Liver (tissue), 8 donors: ENCODE measurements at regions not wholly inside any gene's neighbourhood (a gene's known extent, or its start where the extent isn't known, plus 50 kb on each side); places are given as distances from the start of the nearest gene placed in this dataset.

ENCODE experiments used
- DNase-seq: peaks from one replicate; pipeline ENCODE4 v3.0.0-alpha.2; 2017; ENCODE audit warnings: low spot score
- H3K27ac ChIP-seq, 2 donors: one replicate each; pipeline ENCODE4 v1.7.0; 2013; ENCODE audit warnings: inconsistent platforms in 2 of 2, low read length in 2 of 2, control low read depth in 1 of 2, low read depth in 1 of 2, mild to moderate bottlenecking in 1 of 2
- H3K27me3 ChIP-seq, 4 donors: one replicate each; pipeline versions ENCODE4 v1.6.1 to v1.7.0; 2013; ENCODE audit warnings: low read length in 3 of 4, inconsistent platforms in 1 of 4, mild to moderate bottlenecking in 1 of 4, moderate library complexity in 1 of 4; ENCODE audit not compliant: control insufficient read depth in 4 of 4, insufficient read depth in 4 of 4
- H3K36me3 ChIP-seq, 4 donors: one replicate each; pipeline versions ENCODE4 v1.6.1 to v1.7.0; 2013; ENCODE audit warnings: low read length in 3 of 4, mild to moderate bottlenecking in 3 of 4, low read depth in 1 of 4, moderate library complexity in 1 of 4; ENCODE audit not compliant: control insufficient read depth in 4 of 4, insufficient read depth in 3 of 4
- H3K4me1 ChIP-seq, 4 donors: one replicate each; pipeline versions ENCODE4 v1.6.1 to v1.7.0; 2013; ENCODE audit warnings: low read length in 3 of 4, mild to moderate bottlenecking in 3 of 4, moderate library complexity in 1 of 4; ENCODE audit not compliant: control insufficient read depth in 4 of 4, insufficient read depth in 4 of 4
- H3K4me3 ChIP-seq, 3 donors: one replicate each; pipeline versions ENCODE4 v1.6.1 to v1.7.0; 2013; ENCODE audit warnings: low read length in 3 of 3, control low read depth in 1 of 3, low read depth in 1 of 3, mild to moderate bottlenecking in 1 of 3
- H3K9ac ChIP-seq, 2 donors: one replicate each; pipeline ENCODE4 v1.7.0; 2013; ENCODE audit warnings: low read length in 2 of 2, mild to moderate bottlenecking in 2 of 2, moderate library complexity in 2 of 2, control low read depth in 1 of 2, low read depth in 1 of 2
- H3K9me3 ChIP-seq, 4 donors: one replicate each; pipeline versions ENCODE4 v1.6.1 to v1.7.0; 2013; ENCODE audit warnings: low read length in 3 of 4; ENCODE audit not compliant: control insufficient read depth in 4 of 4
- ATF3 ChIP-seq: IDR thresholded peaks from 2 replicates; pipeline ENCODE4 v1.6.1; 2016; ENCODE audit warnings: antibody characterized with exemption
- CTCF ChIP-seq: fragments of 150-350 bp; IDR thresholded peaks from 2 replicates; pipeline ENCODE4 v1.5.1; 2017; ENCODE audit warnings: improper control_type of control experiment, low read depth, low read length; ENCODE audit not compliant: missing input control
- EGR1 ChIP-seq, 2 donors: IDR thresholded peaks; 2 replicates each; pipeline ENCODE4 v1.6.1; 2016 to 2018; ENCODE audit warnings: antibody characterized with exemption in 2 of 2, low read depth in 2 of 2
- FOXA1 ChIP-seq: IDR thresholded peaks from 2 replicates; pipeline ENCODE4 v1.6.1; 2016; ENCODE audit warnings: antibody characterized with exemption
- FOXA2 ChIP-seq: IDR thresholded peaks from 2 replicates; pipeline ENCODE4 v1.6.1; 2016; ENCODE audit warnings: antibody characterized with exemption
- GABPA ChIP-seq, 2 donors: IDR thresholded peaks in 1 of 2; conservative IDR thresholded peaks in 1 of 2; 2 replicates each; pipeline ENCODE4 v1.6.1; 2016; ENCODE audit warnings: antibody characterized with exemption in 2 of 2, mild to moderate bottlenecking in 1 of 2, moderate library complexity in 1 of 2
- HNF4A ChIP-seq, 2 donors: conservative IDR thresholded peaks; 2 replicates each; pipeline ENCODE4 v1.6.1; 2016; ENCODE audit warnings: antibody characterized with exemption in 2 of 2, mild to moderate bottlenecking in 2 of 2
- HNF4G ChIP-seq: IDR thresholded peaks from 2 replicates; pipeline ENCODE4 v1.6.1; 2016; ENCODE audit warnings: antibody characterized with exemption
- JUND ChIP-seq, 2 donors: IDR thresholded peaks; 2 replicates each; pipeline ENCODE4 v1.6.1; 2016; ENCODE audit warnings: antibody characterized with exemption in 2 of 2
- MAX ChIP-seq: IDR thresholded peaks from 2 replicates; pipeline ENCODE4 v1.6.1; 2016; ENCODE audit warnings: antibody characterized with exemption
- NR2F2 ChIP-seq: IDR thresholded peaks from 2 replicates; pipeline ENCODE4 v1.6.1; 2016; ENCODE audit warnings: antibody characterized with exemption
- RAD21 ChIP-seq, 2 donors: IDR thresholded peaks; 2 replicates each; pipeline ENCODE4 v1.6.1; 2016; ENCODE audit warnings: antibody characterized with exemption in 2 of 2, mild to moderate bottlenecking in 2 of 2
- REST ChIP-seq: IDR thresholded peaks from 2 replicates; pipeline ENCODE4 v1.6.1; 2016; ENCODE audit warnings: antibody characterized with exemption, mild to moderate bottlenecking
- RXRA ChIP-seq, 2 donors: IDR thresholded peaks; 2 replicates each; pipeline ENCODE4 v1.6.1; 2017 to 2018; ENCODE audit warnings: antibody characterized with exemption in 2 of 2, mild to moderate bottlenecking in 1 of 2
- SP1 ChIP-seq: IDR thresholded peaks from 2 replicates; pipeline ENCODE4 v1.6.1; 2018; ENCODE audit warnings: antibody characterized with exemption, mild to moderate bottlenecking
- TAF1 ChIP-seq: conservative IDR thresholded peaks from 2 replicates; pipeline ENCODE4 v1.6.1; 2016; ENCODE audit warnings: antibody characterized with exemption, mild to moderate bottlenecking
- YY1 ChIP-seq: IDR thresholded peaks from 2 replicates; pipeline ENCODE4 v1.6.1; 2016; ENCODE audit warnings: antibody characterized with exemption, mild to moderate bottlenecking
- ZBTB33 ChIP-seq: IDR thresholded peaks from 2 replicates; pipeline ENCODE4 v1.6.1; 2016; ENCODE audit warnings: antibody characterized with exemption
- WGBS: extraction: QIAGEN DNeasy Blood & Tissue Kit; methylation state at CpG from one replicate; pipeline ENCODE4 v1.1.7; 2013; 5-methylcytosine and 5-hydroxymethylcytosine counted together
- donor health status: healthy.
- donor health status: healthy.
- donor health status: healthy.
- donor health status: healthy.
- donor health status: healthy.

- Histone ChIP-seq H3K4me1 (no peaks in the 10 kb centered on the region), H3K27ac (no peak overlapping the region), H3K27me3 (no peaks in the 10 kb centered on the region), H3K9ac (no peak overlapping the region), H3K9me3 (no peaks in the 10 kb centered on the region), H3K36me3 (no peaks in the 10 kb centered on the region), H3K4me3 (no peak overlapping the region)
- WGBS = 35% methylated on average over 2 of the region's 2 CpGs
- no peak for TF ChIP-seq EGR1 (IDR thresholded peaks at IDR 0.05; ENCODE audit: low read depth in 2 of 2)
- no peak for TF ChIP-seq GABPA (IDR thresholded peaks at IDR 0.05 in 1 of 2, conservative IDR thresholded peaks at IDR 0.05 in 1 of 2)
- TF ChIP-seq TAF1 = no peak
- no peak for TF ChIP-seq HNF4A (conservative IDR thresholded peaks at IDR 0.05)
- no peak for TF ChIP-seq JUND (IDR thresholded peaks at IDR 0.05)
- no peak for TF ChIP-seq SP1
- TF ChIP-seq MAX = no peak
- TF ChIP-seq ATF3 = no peak
- no peak for TF ChIP-seq YY1
- no peak for TF ChIP-seq RAD21 (IDR thresholded peaks at IDR 0.05)
- TF ChIP-seq HNF4G = no peak
- TF ChIP-seq FOXA2 = no peak
- TF ChIP-seq ZBTB33 = no peak
- TF ChIP-seq RXRA (IDR thresholded peaks at IDR 0.05) = no peak
- TF ChIP-seq FOXA1 = no peak
- no peak for TF ChIP-seq NR2F2
- no peak for TF ChIP-seq CTCF
- no peak for TF ChIP-seq REST
- DNase-seq = no peak
Observed at GRCh38 chr9:24059651-24060050, 233.6 kb upstream of the ELAVL2 start.
